Breast epithelium (tissue), 4 donors: ENCODE measurements at regions not wholly inside any gene's neighbourhood (a gene's known extent, or its start where the extent isn't known, plus 50 kb on each side); places are given as distances from the start of the nearest gene placed in this dataset.

Experiments used
- DNase-seq, 2 donors: peaks; one replicate each; pipeline ENCODE4 v3.0.0-alpha.2; 2019; ENCODE audit warnings: low spot score in 2 of 2
- H3K27ac ChIP-seq, 2 donors: fragments of 200-600 bp; sonication (generic) in 1 of 2; one replicate each; pipeline ENCODE4 v1.5.1; 2016 to 2019; ENCODE audit warnings: mild to moderate bottlenecking in 1 of 2
- H3K27me3 ChIP-seq, 2 donors: fragments of 200-600 bp; sonication (generic) in 1 of 2; one replicate each; pipeline versions ENCODE4 v1.5.1 to v1.6.0; 2017 to 2019; ENCODE audit warnings: control low read depth in 1 of 2, mild to moderate bottlenecking in 1 of 2
- H3K36me3 ChIP-seq: fragments of 200-600 bp; one replicate; pipeline ENCODE4 v1.5.1; 2019
- H3K4me1 ChIP-seq, 2 donors: fragments of 200-600 bp; sonication (generic); one replicate each; pipeline ENCODE4 v1.5.1; 2016 to 2019; ENCODE audit warnings: control low read depth in 1 of 2
- H3K4me3 ChIP-seq, 3 donors: fragments of 200-600 bp; sonication (generic); 1 replicate in 2 of 3; 2 replicates in 1 of 3; pipeline ENCODE4 v1.5.1; 2016 to 2019; ENCODE audit warnings: mild to moderate bottlenecking in 3 of 3, moderate library complexity in 2 of 3
- H3K9me3 ChIP-seq, 2 donors: fragments of 200-600 bp; sonication (generic) in 1 of 2; one replicate each; pipeline ENCODE4 v1.5.1; 2016 to 2019; ENCODE audit warnings: control low read depth in 1 of 2
- CTCF ChIP-seq, 3 donors: fragments of 450-650 bp; IDR thresholded peaks; one replicate each; pipeline ENCODE4 v1.5.1; 2016 to 2017; ENCODE audit warnings: antibody characterized with exemption in 3 of 3, mild to moderate bottlenecking in 3 of 3, moderate library complexity in 3 of 3
- POLR2A ChIP-seq: fragments of 450-650 bp; IDR thresholded peaks from one replicate; pipeline ENCODE4 v1.6.1; 2016; ENCODE audit warnings: antibody characterized with exemption, mild to moderate bottlenecking, moderate library complexity
- POLR2AphosphoS5 ChIP-seq, 3 donors: sonication (generic); formaldehyde crosslinking; IDR thresholded peaks; one replicate each; pipeline ENCODE4 v1.6.1; 2017; ENCODE audit warnings: antibody characterized with exemption in 3 of 3
- intact Hi-C: fragments of 100-400 bp; cut with DNase I; formaldehyde crosslinking; loops from one replicate; pipeline ENCODE4 v1.15.1; 2023; ENCODE audit warnings: low total_unique reads

GRCh38 chr10:44821290-44821689, 89.8 kb upstream of the TMEM72 start:
- H3K4me3 ChIP-seq, result no peak overlapping the region
- intact Hi-C loops, result no loop called here
- H3K36me3 ChIP-seq, result no peaks in the 10 kb centered on the region
- DNase-seq, result no peak
- no peaks in the 10 kb centered on the region for H3K4me1 ChIP-seq
- TF ChIP-seq POLR2AphosphoS5 (IDR thresholded peaks at IDR 0.05) (no peak), CTCF (IDR thresholded peaks at IDR 0.05) (no peak), POLR2A (no peak)
- H3K27ac ChIP-seq, result no peak overlapping the region
- no peaks in the 10 kb centered on the region for H3K27me3 ChIP-seq
- no peaks in the 10 kb centered on the region for H3K9me3 ChIP-seq

GRCh38 chr10:44822349-44822748, 88.8 kb upstream of the TMEM72 start:
- Histone ChIP-seq H3K4me1 (no peaks in the 10 kb centered on the region), H3K27me3 (no peaks in the 10 kb centered on the region), H3K4me3 (no peak overlapping the region), H3K9me3 (no peaks in the 10 kb centered on the region), H3K27ac (no peak overlapping the region), H3K36me3 (no peaks in the 10 kb centered on the region)
- DNase-seq, result no peak
- intact Hi-C loops, result no loop called here
- TF ChIP-seq POLR2AphosphoS5 (IDR thresholded peaks at IDR 0.05) (no peak), POLR2A (no peak), CTCF (IDR thresholded peaks at IDR 0.05) (no peak)

- DNase-seq, result no peak
- Histone ChIP-seq H3K9me3 (no peaks in the 10 kb centered on the region), H3K4me1 (no peaks in the 10 kb centered on the region), H3K27ac (no peak overlapping the region), H3K4me3 (no peak overlapping the region), H3K36me3 (no peaks in the 10 kb centered on the region), H3K27me3 (no peaks in the 10 kb centered on the region)
- intact Hi-C loops, result no loop called here
- no peak for TF ChIP-seq POLR2A
- no peak for TF ChIP-seq POLR2AphosphoS5 (IDR thresholded peaks at IDR 0.05)
- no peak for TF ChIP-seq CTCF (IDR thresholded peaks at IDR 0.05)
Measured at GRCh38 chr10:44822966-44823365, 88.2 kb upstream of the TMEM72 start.

- H3K9me3 ChIP-seq, result no peaks in the 10 kb centered on the region
- no peak for DNase-seq
- H3K27ac ChIP-seq, result no peak overlapping the region
- H3K36me3 ChIP-seq, result no peaks in the 10 kb centered on the region
- intact Hi-C loops, result no loop called here
- no peaks in the 10 kb centered on the region for H3K4me1 ChIP-seq
- H3K4me3 ChIP-seq, result no peak overlapping the region
- TF ChIP-seq POLR2A (no peak), POLR2AphosphoS5 (IDR thresholded peaks at IDR 0.05) (no peak), CTCF (IDR thresholded peaks at IDR 0.05) (no peak)
- H3K27me3 ChIP-seq, result no peaks in the 10 kb centered on the region
Measured at GRCh38 chr10:44824607-44825006, 86.5 kb upstream of the TMEM72 start.

GRCh38 chr10:44827431-44828006, 83.6 kb upstream of the TMEM72 start:
- TF ChIP-seq CTCF (IDR thresholded peaks at IDR 0.05), result no peak
- TF ChIP-seq POLR2A, result no peak
- no peak for TF ChIP-seq POLR2AphosphoS5 (IDR thresholded peaks at IDR 0.05)
- no peaks in the 10 kb centered on the region for H3K4me1 ChIP-seq
- no peak overlapping the region for H3K4me3 ChIP-seq
- intact Hi-C loops, result no loop called here
- H3K36me3 ChIP-seq, result no peaks in the 10 kb centered on the region
- no peak for DNase-seq
- H3K27me3 ChIP-seq, result no peaks in the 10 kb centered on the region
- no peaks in the 10 kb centered on the region for H3K9me3 ChIP-seq
- H3K27ac ChIP-seq, result no peak overlapping the region
